HG03565 (cell line): ENCODE measurements at regions not wholly inside any gene's neighbourhood (a gene's known extent, or its start where the extent isn't known, plus 50 kb on each side); places are given as distances from the start of the nearest gene placed in this dataset.

Experiments used
- ATAC-seq: cut with Tn5 transposase; IDR thresholded peaks from one replicate; pipeline ENCODE4 v1.9.1; 2021; ENCODE audit warnings: mild to moderate bottlenecking, moderate library complexity; ENCODE audit not compliant: unreplicated experiment

GRCh38 chr9:89721176-89721700 lies 116.4 kb downstream of the GADD45G start:
- ATAC-seq: no peak

GRCh38 chr9:89721971-89722530 lies 117.2 kb downstream of the GADD45G start:
- no peak for ATAC-seq

GRCh38 chr9:89722712-89723111 lies 117.9 kb downstream of the GADD45G start:
- no peak for ATAC-seq

- no peak for ATAC-seq
Observed at GRCh38 chr9:89723469-89724100, 118.8 kb downstream of the GADD45G start.

- ATAC-seq: no peak
Observed at GRCh38 chr9:89724659-89725058, 119.8 kb downstream of the GADD45G start.

GRCh38 chr9:89725271-89725670 lies 120.5 kb downstream of the GADD45G start:
- no peak for ATAC-seq

GRCh38 chr9:89729954-89730530 lies 125.2 kb downstream of the GADD45G start:
- ATAC-seq: no peak

- ATAC-seq: no peak
Observed at GRCh38 chr9:89730715-89731114, 125.9 kb downstream of the GADD45G start.

- no peak for ATAC-seq
Observed at GRCh38 chr9:89731262-89732182, 126.7 kb downstream of the GADD45G start.

- no peak for ATAC-seq
Observed at GRCh38 chr9:89732295-89732938, 127.6 kb downstream of the GADD45G start.

- no peak for ATAC-seq
Observed at GRCh38 chr9:89732939-89733324, 128.1 kb downstream of the GADD45G start.

- no peak for ATAC-seq
Observed at GRCh38 chr9:89734600-89735041, 129.8 kb downstream of the GADD45G start.

- ATAC-seq: no peak
Observed at GRCh38 chr9:89738137-89738932, 133.5 kb downstream of the GADD45G start.

GRCh38 chr9:89739511-89739910 lies 134.7 kb downstream of the GADD45G start:
- ATAC-seq: no peak

GRCh38 chr9:89739916-89740315 lies 135.1 kb downstream of the GADD45G start:
- ATAC-seq: no peak

- peak; percentile 46 for ATAC-seq
Observed at GRCh38 chr9:89740722-89741121, 135.9 kb downstream of the GADD45G start.

GRCh38 chr9:89742660-89743059 lies 137.8 kb downstream of the GADD45G start:
- ATAC-seq: no peak

- ATAC-seq: peak; percentile 16
Observed at GRCh38 chr9:89743216-89743572, 138.4 kb downstream of the GADD45G start.

GRCh38 chr9:89743573-89744254 lies 138.9 kb downstream of the GADD45G start:
- ATAC-seq: peak; percentile 37
